Gastrocnemius medialis (tissue), 4 donors: ENCODE measurements at regions not wholly inside any gene's neighbourhood (a gene's known extent, or its start where the extent isn't known, plus 50 kb on each side); places are given as distances from the start of the nearest gene placed in this dataset.

ENCODE experiments used
- CTCF ChIP-seq, 5 experiments: fragments of 450-650 bp in 3 of 5; fragments of 200-600 bp in 2 of 5; sonication (generic) in 2 of 5; IDR thresholded peaks in 4 of 5; conservative IDR thresholded peaks in 1 of 5; 1 replicate in 4 of 5; 2 replicates in 1 of 5; pipeline ENCODE4 v1.5.1; 2016 to 2019; ENCODE audit warnings: antibody characterized with exemption in 5 of 5, mild to moderate bottlenecking in 3 of 5, moderate library complexity in 3 of 5
- POLR2A ChIP-seq, 2 donors: fragments of 450-650 bp; IDR thresholded peaks; one replicate each; pipeline ENCODE4 v1.6.1; 2017; ENCODE audit warnings: antibody characterized with exemption in 2 of 2, mild to moderate bottlenecking in 2 of 2, moderate library complexity in 2 of 2

- TF ChIP-seq POLR2A (IDR thresholded peaks at IDR 0.05) (no peak), CTCF (IDR thresholded peaks at IDR 0.05 in 4 of 5, conservative IDR thresholded peaks at IDR 0.05 in 1 of 5) (no peak)
These were observed 159.9 kb upstream of the ADAMTS16 start for GRCh38 chr5:4980201-4980600.
